Posterior cingulate gyrus (tissue), 11 donors: ENCODE measurements at regions not wholly inside any gene's neighbourhood (a gene's known extent, or its start where the extent isn't known, plus 50 kb on each side); places are given as distances from the start of the nearest gene placed in this dataset.

ENCODE experiments used
- DNase-seq, 10 donors: peaks; one replicate each; pipeline versions ENCODE4 v3.0.0 to v3.0.0-alpha.2; 2020 to 2021; ENCODE audit warnings: mixed read lengths in 3 of 10
- intact Hi-C: fragments of 100-400 bp; cut with DNase I; formaldehyde crosslinking; loops from one replicate; pipeline ENCODE4 v1.15.1; 2023

GRCh38 chr3:152516216-152516615 lies 247.5 kb downstream of the MBNL1 start:
- DNase-seq, result no peak
- intact Hi-C loops, result no loop called here

GRCh38 chr3:152517502-152517901 lies 248.8 kb downstream of the MBNL1 start:
- DNase-seq, result no peak
- intact Hi-C loops, result no loop called here

- peak in 1 of 10 donors; percentile 34 for DNase-seq
- intact Hi-C loops, result no loop called here
Measured at GRCh38 chr3:152518346-152518745, 249.6 kb downstream of the MBNL1 start.

GRCh38 chr3:152519376-152519775 lies 250.6 kb downstream of the MBNL1 start:
- no peak for DNase-seq
- intact Hi-C loops, result no loop called here

- intact Hi-C loops, result loop anchor here (10.0 kb wide), 1 partner anchor 447 kb away; no protein-coding TSS in a partner anchor
- DNase-seq, result no peak
Measured at GRCh38 chr3:152522036-152522435, 253.3 kb downstream of the MBNL1 start.

- DNase-seq, result peak in 1 of 10 donors; percentile 31
- intact Hi-C loops, result loop anchor here (5.0 to 10.0 kb wide), 3 partner anchors 52 to 450 kb away; no protein-coding TSS in a partner anchor
Measured at GRCh38 chr3:152524198-152525140, 255.7 kb downstream of the MBNL1 start.

GRCh38 chr3:152531717-152532116 lies 263.0 kb downstream of the MBNL1 start:
- intact Hi-C loops, result no loop called here
- DNase-seq, result no peak

- intact Hi-C loops, result no loop called here
- DNase-seq, result no peak
Measured at GRCh38 chr3:152538518-152538917, 269.8 kb downstream of the MBNL1 start.

- DNase-seq, result peak in 1 of 10 donors; percentile 57
- intact Hi-C loops, result no loop called here
Measured at GRCh38 chr3:152539191-152539764, 270.5 kb downstream of the MBNL1 start.

- intact Hi-C loops, result no loop called here
- DNase-seq, result no peak
Measured at GRCh38 chr3:152540120-152540519, 271.4 kb downstream of the MBNL1 start.

- intact Hi-C loops, result no loop called here
- DNase-seq, result no peak
Measured at GRCh38 chr3:152547153-152547552, 278.4 kb downstream of the MBNL1 start.

GRCh38 chr3:152549263-152549662 lies 280.5 kb downstream of the MBNL1 start:
- DNase-seq, result no peak
- intact Hi-C loops, result no loop called here

GRCh38 chr3:152550284-152550683 lies 281.6 kb downstream of the MBNL1 start:
- DNase-seq, result no peak
- intact Hi-C loops, result no loop called here

GRCh38 chr3:152554980-152555379 lies 280.0 kb upstream of the P2RY1 start:
- intact Hi-C loops, result no loop called here
- no peak for DNase-seq

GRCh38 chr3:152555666-152556291 lies 279.2 kb upstream of the P2RY1 start:
- no peak for DNase-seq
- intact Hi-C loops, result no loop called here

- intact Hi-C loops, result no loop called here
- no peak for DNase-seq
Measured at GRCh38 chr3:152556731-152557254, 278.1 kb upstream of the P2RY1 start.

GRCh38 chr3:152557302-152557999 lies 277.5 kb upstream of the P2RY1 start:
- intact Hi-C loops, result no loop called here
- DNase-seq, result no peak

GRCh38 chr3:152558386-152558785 lies 276.5 kb upstream of the P2RY1 start:
- intact Hi-C loops, result no loop called here
- peak in 1 of 10 donors; percentile 37 for DNase-seq

GRCh38 chr3:152559246-152559645 lies 275.7 kb upstream of the P2RY1 start:
- peak in 1 of 10 donors; percentile 70 for DNase-seq
- intact Hi-C loops, result no loop called here

- intact Hi-C loops, result no loop called here
Measured at GRCh38 chr3:152564459-152564858, 270.5 kb upstream of the P2RY1 start.

More at GRCh38 chr3:152564459-152564858, 270.5 kb upstream of the P2RY1 start:
- no peak for DNase-seq
